Endothelial cell of umbilical vein (primary cell): ENCODE measurements at regions not wholly inside any gene's neighbourhood (a gene's known extent, or its start where the extent isn't known, plus 50 kb on each side); places are given as distances from the start of the nearest gene placed in this dataset.

Source experiments
- BruUV-seq: library from RNA; stranded (reverse); fragments of 400-500 nt; replicated peaks from 2 replicates; lab custom pipeline; 2021; lab: Mats Ljungman, UMichigan
- CTCF ChIA-PET: fragments of 300-600, 350-600 bp; sonication (Branson Sonifier 250); formaldehyde crosslinking; loops from one replicate; lab custom pipeline; 2021; ENCODE audit warnings: antibody characterized with exemption, inconsistent platforms; lab: Charles Lee
- POLR2A ChIA-PET: fragments of 300-600, 350-600 bp; sonication (Branson Sonifier 250); formaldehyde crosslinking; loops from one replicate; lab custom pipeline; 2021; ENCODE audit warnings: antibody characterized with exemption, inconsistent platforms; lab: Charles Lee
- DNase-seq: peaks from one replicate; pipeline ENCODE4 v3.0.0-alpha.2; 2011; ENCODE audit warnings: low read depth, low spot score
- FAIRE-seq: peaks from 2 replicates; lab custom pipeline; 2011; peaks lifted over from hg19 to GRCh38; lab: Jason Lieb, UNC
- H2AFZ ChIP-seq: 2 replicates; pipeline ENCODE4 v1.6.0; 2012; ENCODE audit warnings: low read depth, low read length, control low read depth, inconsistent platforms
- H3K27ac ChIP-seq: 2 replicates; pipeline ENCODE4 v1.5.1; 2011; ENCODE audit warnings: low read depth, mild to moderate bottlenecking, control low read depth, low read length, moderate library complexity; ENCODE audit not compliant: insufficient read depth
- H3K27me3 ChIP-seq, 2 experiments: 2 replicates each; pipeline versions ENCODE4 v1.6.0 to v1.6.1; 2011; ENCODE audit warnings: low read length in 2 of 2, mixed read lengths in 1 of 2; ENCODE audit not compliant: control insufficient read depth in 2 of 2, insufficient read depth in 2 of 2
- H3K36me3 ChIP-seq, 2 experiments: 2 replicates in 1 of 2; 3 replicates in 1 of 2; pipeline ENCODE4 v1.5.1; 2011; ENCODE audit warnings: low read length in 2 of 2, mild to moderate bottlenecking in 1 of 2, moderate library complexity in 1 of 2; ENCODE audit not compliant: control insufficient read depth in 2 of 2, insufficient read depth in 2 of 2; ENCODE audit errors: extremely low read depth in 1 of 2
- H3K4me1 ChIP-seq: 3 replicates; pipeline ENCODE4 v1.5.1; 2011; ENCODE audit warnings: mild to moderate bottlenecking, low read length; ENCODE audit not compliant: control insufficient read depth, insufficient read depth; ENCODE audit errors: extremely low read depth
- H3K4me2 ChIP-seq: 2 replicates; pipeline ENCODE4 v1.6.1; 2011; ENCODE audit warnings: low read length, control low read depth, mixed read lengths; ENCODE audit not compliant: insufficient read depth
- H3K4me3 ChIP-seq, 3 experiments: fragments of 200-600 bp in 1 of 3; sonication (generic), shearing (Covaris generic) in 1 of 3; replicated peaks in 1 of 3; 2 replicates each; pipeline ENCODE4 v1.5.1; 2011 to 2016; ENCODE audit warnings: control low read depth in 3 of 3, low read length in 3 of 3, mild to moderate bottlenecking in 2 of 3, inconsistent platforms in 1 of 3, low read depth in 1 of 3, moderate library complexity in 1 of 3; ENCODE audit not compliant: insufficient read depth in 1 of 3
- H3K79me2 ChIP-seq: 2 replicates; pipeline ENCODE4 v1.6.0; 2012; ENCODE audit warnings: low read length, inconsistent platforms; ENCODE audit not compliant: control insufficient read depth, insufficient read depth
- H3K9ac ChIP-seq: replicated peaks from 2 replicates; pipeline ENCODE3; 2011; ENCODE audit warnings: low read length, control low read depth; ENCODE audit not compliant: insufficient read depth; ENCODE audit errors: extremely low read depth
- H3K9me1 ChIP-seq: replicated peaks from 3 replicates; pipeline ENCODE4 v1.6.0; 2011; ENCODE audit warnings: mild to moderate bottlenecking, low read length; ENCODE audit not compliant: control insufficient read depth, insufficient read depth; ENCODE audit errors: extremely low read depth
- H3K9me3 ChIP-seq: replicated peaks from 2 replicates; pipeline ENCODE4 v1.5.1; 2012; ENCODE audit warnings: low read length, inconsistent platforms; ENCODE audit not compliant: control insufficient read depth, insufficient read depth
- H4K20me1 ChIP-seq: replicated peaks from 2 replicates; pipeline ENCODE3; 2011; ENCODE audit warnings: mild to moderate bottlenecking, low read length; ENCODE audit not compliant: control insufficient read depth, insufficient read depth; ENCODE audit errors: extremely low read depth
- CTCF ChIP-seq, 2 donors: IDR thresholded peaks; 1 replicate in 1 of 2; 2 replicates in 1 of 2; pipeline ENCODE4 v1.5.1; 2011; ENCODE audit warnings: low read length in 2 of 2, mild to moderate bottlenecking in 2 of 2, moderate library complexity in 2 of 2, control low read depth in 1 of 2, inconsistent platforms in 1 of 2, low read depth in 1 of 2; ENCODE audit not compliant: insufficient read depth in 1 of 2; ENCODE audit errors: extremely low read depth in 1 of 2
- EZH2 ChIP-seq: IDR thresholded peaks from 2 replicates; pipeline ENCODE4 v1.6.1; 2012; ENCODE audit warnings: borderline replicate concordance, low read depth, mild to moderate bottlenecking, moderate library complexity, low read length, inconsistent platforms; ENCODE audit not compliant: severe bottlenecking
- FOS ChIP-seq: IDR thresholded peaks from 2 replicates; pipeline ENCODE4 v1.6.1; 2011; ENCODE audit warnings: mild to moderate bottlenecking, low read length, moderate library complexity, borderline replicate concordance; ENCODE audit not compliant: insufficient read depth
- GATA2 ChIP-seq: IDR thresholded peaks from 2 replicates; pipeline ENCODE4 v1.7.0; 2011; ENCODE audit warnings: low read depth, mild to moderate bottlenecking, moderate library complexity, mixed read lengths, low read length; ENCODE audit not compliant: insufficient read length, insufficient read depth
- JUN ChIP-seq: IDR thresholded peaks from 2 replicates; pipeline ENCODE4 v1.6.1; 2011; ENCODE audit warnings: borderline replicate concordance, low read depth; ENCODE audit not compliant: insufficient read length, insufficient read depth
- MYC ChIP-seq: IDR thresholded peaks from one replicate; pipeline ENCODE4 v1.6.1; 2011; ENCODE audit warnings: mild to moderate bottlenecking, low read depth, low read length
- POLR2A ChIP-seq: IDR thresholded peaks from 2 replicates; pipeline ENCODE4 v1.6.1; 2012; ENCODE audit warnings: low read depth, mild to moderate bottlenecking, control low read depth, low read length
- POLR2AphosphoS5 ChIP-seq: IDR thresholded peaks from 2 replicates; pipeline ENCODE4 v1.6.1; 2012; ENCODE audit warnings: low read depth, mild to moderate bottlenecking, control low read depth, low read length, moderate library complexity; ENCODE audit not compliant: insufficient read depth
- dilution Hi-C: fragments of 300-500 bp; cut with MboI; formaldehyde crosslinking; loops from one replicate; pipeline ENCODE4 v1.15.0; 2019; ENCODE audit warnings: low sequenced_read_pairs; ENCODE audit not compliant: extremely low pct_ligation_motif_present
- intact Hi-C: fragments of 100-400 bp; cut with micrococcal nuclease; formaldehyde crosslinking; loops from one replicate; pipeline ENCODE4 v1.10.0; 2022
- TF ChIP-seq, protein P1 (sequence below): IDR thresholded peaks from 2 replicates; pipeline ENCODE4 v1.6.1; 2011; ENCODE audit not compliant: insufficient read depth, insufficient read length

- H3K9me1 ChIP-seq: no peaks in the 10 kb centered on the region
- H3K79me2 ChIP-seq: no peaks in the 10 kb centered on the region
- no peak overlapping the region for H3K4me3 ChIP-seq
- no peaks in the 10 kb centered on the region for H3K36me3 ChIP-seq
- no peak for TF ChIP-seq MYC
- no peak for TF ChIP-seq EZH2
- no peak for TF ChIP-seq GATA2
- TF ChIP-seq JUN: no peak
- no peak for TF ChIP-seq FOS
- TF ChIP-seq POLR2AphosphoS5: no peak
- no peak overlapping the region for H2AFZ ChIP-seq
- no TSS peak for BruUV-seq
- no peak overlapping the region for H3K27ac ChIP-seq
- no peak overlapping the region for H3K9ac ChIP-seq
- ChIA-PET POLR2A (no interaction called here), CTCF (interaction anchor here (0.9 to 2.0 kb wide), 2 partner anchors 11 to 730 kb away, joined by 3 to 7 read pairs; no protein-coding TSS in a partner anchor)
- intact Hi-C loops (no loop called here), dilution Hi-C loops (no loop called here)
- FAIRE-seq (no peak), DNase-seq (no peak)
- H3K4me1 ChIP-seq: no peaks in the 10 kb centered on the region
- H4K20me1 ChIP-seq: no peaks in the 10 kb centered on the region
- no peak overlapping the region for H3K4me2 ChIP-seq
- H3K9me3 ChIP-seq: no peaks in the 10 kb centered on the region
- peaks cover 3 to 16% of the 10 kb centered on the region in 2 experiments for H3K27me3 ChIP-seq
These were observed 540.8 kb downstream of the SOX6 start for GRCh38 chr11:15815246-15816195.

DNA sequence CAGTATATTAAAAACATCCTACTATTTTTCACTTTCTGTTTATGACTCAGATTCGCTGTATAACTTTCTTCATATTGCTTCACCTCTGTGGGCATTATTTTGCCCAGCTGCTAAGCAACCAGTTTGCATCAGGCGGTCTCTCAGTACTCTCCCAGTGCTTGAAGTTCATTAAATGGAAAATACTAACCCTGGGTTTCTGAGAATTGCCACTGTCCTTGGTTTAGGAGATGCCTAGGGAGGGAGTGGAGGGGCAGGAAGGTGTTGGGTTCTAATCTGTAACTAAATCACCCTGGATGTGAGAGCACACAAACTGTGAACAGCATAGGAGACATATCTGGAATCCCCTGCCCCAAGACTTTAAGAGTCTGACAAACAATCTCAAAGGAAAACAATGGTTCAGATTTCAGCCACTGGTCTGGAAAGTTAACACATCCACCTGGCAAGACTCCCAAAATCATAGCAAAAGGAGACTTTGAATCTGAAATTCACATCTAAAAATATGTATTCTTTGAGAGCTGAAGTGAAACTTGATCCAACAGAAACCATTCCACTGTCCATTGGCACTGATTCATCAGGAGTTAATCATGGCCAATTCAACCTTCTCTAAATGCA, 540.0 kb downstream of the SOX6 start:
- intact Hi-C loops: no loop called here
- Histone ChIP-seq H4K20me1 (no peaks in the 10 kb centered on the region), H3K4me2 (no peak overlapping the region), H3K9ac (no peak overlapping the region), H2AFZ (no peak overlapping the region), H3K27me3 (peaks cover 3 to 16% of the 10 kb centered on the region in 2 experiments), H3K4me3 (no peak overlapping the region), H3K27ac (no peak overlapping the region), H3K4me1 (no peaks in the 10 kb centered on the region), H3K36me3 (no peaks in the 10 kb centered on the region), H3K9me1 (no peaks in the 10 kb centered on the region), H3K9me3 (no peaks in the 10 kb centered on the region), H3K79me2 (no peaks in the 10 kb centered on the region)
- DNase-seq (peak; percentile 24), FAIRE-seq (no peak)
- TF ChIP-seq CTCF (IDR thresholded peaks at IDR 0.05; ENCODE audit: extremely low read depth in 1 of 2, insufficient read depth in 1 of 2, low read depth in 1 of 2, low read length in 2 of 2): no peak
- TF ChIP-seq POLR2AphosphoS5: no peak
- no peak for TF ChIP-seq FOS
- TF ChIP-seq, protein P1, sequence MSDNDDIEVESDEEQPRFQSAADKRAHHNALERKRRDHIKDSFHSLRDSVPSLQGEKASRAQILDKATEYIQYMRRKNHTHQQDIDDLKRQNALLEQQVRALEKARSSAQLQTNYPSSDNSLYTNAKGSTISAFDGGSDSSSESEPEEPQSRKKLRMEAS: no peak
- no peak for TF ChIP-seq JUN
- TF ChIP-seq MYC: no peak
- no peak for TF ChIP-seq GATA2
- no peak for TF ChIP-seq EZH2
- no peak for TF ChIP-seq POLR2A
- ChIA-PET CTCF (no interaction called here), POLR2A (no interaction called here)
- dilution Hi-C loops: no loop called here
- BruUV-seq: no TSS peak
